ENCODE measurements at regions not wholly inside any gene's neighbourhood (a gene's known extent, or its start where the extent isn't known, plus 50 kb on each side); places are given as distances from the start of the nearest gene placed in this dataset.

DNA sequence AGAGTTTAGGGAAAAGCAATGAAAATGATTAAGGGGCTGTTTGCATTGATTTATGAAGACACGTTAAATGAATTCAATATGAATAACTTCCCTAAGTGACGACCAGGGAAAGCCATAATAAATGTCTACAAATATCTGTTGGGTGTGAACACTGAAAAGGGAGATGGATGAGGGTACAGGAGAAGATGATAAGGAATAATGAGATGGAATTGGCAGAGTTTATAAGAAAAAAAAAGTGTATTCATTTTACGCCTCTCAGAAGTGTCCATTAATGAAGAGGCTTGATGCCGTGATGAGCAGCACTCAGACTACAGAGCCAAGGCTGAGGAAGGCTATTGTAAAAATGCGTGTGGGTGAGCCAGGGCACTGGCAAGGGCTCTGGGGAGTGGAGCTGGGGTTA is 346.7 kb upstream of the AKR1E2 start:
- TF ChIP-seq, protein P1, sequence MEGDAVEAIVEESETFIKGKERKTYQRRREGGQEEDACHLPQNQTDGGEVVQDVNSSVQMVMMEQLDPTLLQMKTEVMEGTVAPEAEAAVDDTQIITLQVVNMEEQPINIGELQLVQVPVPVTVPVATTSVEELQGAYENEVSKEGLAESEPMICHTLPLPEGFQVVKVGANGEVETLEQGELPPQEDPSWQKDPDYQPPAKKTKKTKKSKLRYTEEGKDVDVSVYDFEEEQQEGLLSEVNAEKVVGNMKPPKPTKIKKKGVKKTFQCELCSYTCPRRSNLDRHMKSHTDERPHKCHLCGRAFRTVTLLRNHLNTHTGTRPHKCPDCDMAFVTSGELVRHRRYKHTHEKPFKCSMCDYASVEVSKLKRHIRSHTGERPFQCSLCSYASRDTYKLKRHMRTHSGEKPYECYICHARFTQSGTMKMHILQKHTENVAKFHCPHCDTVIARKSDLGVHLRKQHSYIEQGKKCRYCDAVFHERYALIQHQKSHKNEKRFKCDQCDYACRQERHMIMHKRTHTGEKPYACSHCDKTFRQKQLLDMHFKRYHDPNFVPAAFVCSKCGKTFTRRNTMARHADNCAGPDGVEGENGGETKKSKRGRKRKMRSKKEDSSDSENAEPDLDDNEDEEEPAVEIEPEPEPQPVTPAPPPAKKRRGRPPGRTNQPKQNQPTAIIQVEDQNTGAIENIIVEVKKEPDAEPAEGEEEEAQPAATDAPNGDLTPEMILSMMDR (conservative IDR thresholded peaks at IDR 0.05; ENCODE audit: low read depth, low read length) = no peak
- TF ChIP-seq EZH2 (IDR thresholded peaks at IDR 0.05; ENCODE audit: low read length, unreplicated experiment) = no peak
- no peak for TF ChIP-seq EZH2phosphoT487 (IDR thresholded peaks at IDR 0.05; ENCODE audit: borderline replicate concordance, low read length)

Data from PC-3 (cell line).